LNCAP (cell line): ENCODE measurements at regions not wholly inside any gene's neighbourhood (a gene's known extent, or its start where the extent isn't known, plus 50 kb on each side); places are given as distances from the start of the nearest gene placed in this dataset.

Experiments used
- CTCF ChIP-seq: fragments of 450-650 bp; IDR thresholded peaks from 2 replicates; pipeline ENCODE4 v1.5.1; 2017; ENCODE audit warnings: mild to moderate bottlenecking

DNA sequence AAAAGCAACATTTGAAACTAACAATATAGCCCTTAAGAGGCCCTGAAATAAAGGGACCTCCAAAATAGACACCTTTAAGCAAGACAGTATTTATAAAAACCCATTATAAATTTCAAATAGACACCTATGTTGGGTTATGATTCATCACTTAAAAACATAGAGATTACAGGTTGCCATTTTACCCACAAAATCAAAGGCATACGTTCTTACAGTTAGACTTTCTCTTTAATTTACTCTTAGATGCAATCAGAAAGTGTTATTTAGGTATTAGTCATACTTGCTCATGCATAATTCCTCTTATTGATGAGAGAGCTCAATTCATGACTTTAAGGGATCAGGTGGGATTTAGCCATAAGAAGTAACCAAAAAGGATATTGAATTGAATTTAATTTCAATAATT, 51.5 kb upstream of the TMEM200A start:
- TF ChIP-seq CTCF: no peak

- TF ChIP-seq CTCF: no peak
Measured at GRCh38 chr6:130313206-130313605, 52.6 kb upstream of the TMEM200A start.

- no peak for TF ChIP-seq CTCF
Measured at GRCh38 chr6:130309028-130309427, 56.8 kb upstream of the TMEM200A start.

DNA sequence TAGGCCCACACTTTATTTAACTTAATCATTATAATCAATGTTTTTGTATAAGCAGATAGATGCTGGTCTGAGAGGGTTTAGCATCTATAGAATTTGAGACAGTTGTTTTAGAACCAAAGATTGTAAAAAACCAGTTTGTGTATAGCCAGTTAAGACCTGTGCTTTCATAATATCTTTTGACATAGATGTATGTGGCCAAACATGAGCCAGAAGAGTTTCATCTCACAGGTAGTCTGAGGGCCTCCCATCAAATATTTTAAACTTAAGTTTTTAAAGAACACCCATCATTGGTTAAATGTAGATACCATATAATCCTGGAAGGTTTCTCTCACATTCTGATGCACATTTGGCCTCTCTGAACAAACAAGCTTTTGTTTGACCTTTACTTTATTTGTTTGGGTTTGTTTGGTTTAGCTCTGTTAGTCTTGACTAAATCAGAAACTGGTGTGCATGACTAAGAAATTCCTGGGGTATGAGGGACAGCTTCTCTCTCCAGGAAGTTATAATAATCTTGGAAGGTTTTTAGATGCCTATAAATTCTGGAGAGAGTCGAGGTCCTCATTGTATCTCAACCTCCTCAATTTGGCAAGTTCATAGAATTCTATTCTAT, 58.0 kb upstream of the TMEM200A start:
- no peak for TF ChIP-seq CTCF

DNA sequence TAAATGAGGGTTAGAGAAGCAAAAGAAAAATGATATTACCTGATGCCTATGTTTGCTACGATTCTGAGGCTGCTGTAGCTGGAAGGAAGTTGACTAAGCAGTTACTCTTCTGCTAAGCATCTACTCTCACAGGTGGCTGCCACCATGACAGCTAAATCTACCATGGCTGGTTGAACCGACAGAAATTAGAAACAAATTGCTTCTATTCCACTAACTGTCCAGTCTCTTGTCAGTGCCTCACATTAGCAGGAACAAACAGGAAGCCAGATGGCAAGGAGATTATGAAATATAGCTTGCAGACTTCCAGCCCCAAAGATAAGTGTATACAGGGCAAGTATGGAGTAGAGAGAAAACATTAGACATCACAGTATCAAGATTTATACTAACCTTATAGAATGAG, 59.4 kb upstream of the TMEM200A start:
- TF ChIP-seq CTCF: no peak

DNA sequence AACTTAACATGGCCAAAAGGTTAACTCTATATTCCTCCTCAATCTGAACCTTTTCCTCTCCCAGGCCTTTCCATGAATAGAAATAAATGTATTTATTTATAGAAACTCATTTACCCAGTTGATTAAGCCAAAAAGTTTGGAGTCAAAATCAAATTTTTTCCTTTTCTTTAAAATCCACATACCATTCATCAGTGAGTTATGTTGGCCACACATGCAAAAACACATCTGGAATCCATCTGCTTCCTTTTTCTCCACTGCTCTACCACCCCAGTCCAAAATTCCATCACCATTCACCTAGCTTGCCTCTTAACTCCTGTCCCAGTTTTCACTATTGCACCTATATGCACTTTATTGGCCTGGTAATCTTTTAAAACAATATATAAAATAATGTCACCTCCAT, 62.4 kb upstream of the TMEM200A start:
- no peak for TF ChIP-seq CTCF

GRCh38 chr6:130298258-130298657, 67.6 kb upstream of the TMEM200A start:
- no peak for TF ChIP-seq CTCF

GRCh38 chr6:130296854-130297253, 69.0 kb upstream of the TMEM200A start:
- no peak for TF ChIP-seq CTCF
